C1 segment of cervical spinal cord (tissue), 14 donors: ENCODE measurements at regions not wholly inside any gene's neighbourhood (a gene's known extent, or its start where the extent isn't known, plus 50 kb on each side); places are given as distances from the start of the nearest gene placed in this dataset.

Source experiments
- DNase-seq, 14 donors: peaks; one replicate each; lab custom pipeline; 2025; lab: John Stamatoyannopoulos, UW

DNA sequence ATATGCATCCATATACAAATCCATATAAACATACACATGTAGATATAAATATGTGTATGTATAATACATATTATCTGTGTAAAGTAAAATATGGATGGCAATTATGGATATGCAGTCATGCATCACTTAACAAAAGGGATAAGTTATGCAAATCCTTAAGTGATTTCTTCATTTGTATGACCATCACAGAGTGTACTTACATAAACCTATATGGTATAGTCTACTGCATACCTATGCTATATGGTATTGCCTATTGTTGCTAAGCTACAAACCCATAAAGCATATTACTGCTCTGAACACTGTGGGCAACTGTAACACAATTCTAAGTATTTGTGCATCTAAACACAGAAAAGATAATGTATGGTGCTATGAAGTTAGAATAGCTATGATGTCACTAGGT lies 227.2 kb downstream of the SLC6A15 start:
- no peak for DNase-seq

GRCh38 chr12:84676787-84677186 lies 235.8 kb downstream of the SLC6A15 start:
- no peak for DNase-seq

DNA sequence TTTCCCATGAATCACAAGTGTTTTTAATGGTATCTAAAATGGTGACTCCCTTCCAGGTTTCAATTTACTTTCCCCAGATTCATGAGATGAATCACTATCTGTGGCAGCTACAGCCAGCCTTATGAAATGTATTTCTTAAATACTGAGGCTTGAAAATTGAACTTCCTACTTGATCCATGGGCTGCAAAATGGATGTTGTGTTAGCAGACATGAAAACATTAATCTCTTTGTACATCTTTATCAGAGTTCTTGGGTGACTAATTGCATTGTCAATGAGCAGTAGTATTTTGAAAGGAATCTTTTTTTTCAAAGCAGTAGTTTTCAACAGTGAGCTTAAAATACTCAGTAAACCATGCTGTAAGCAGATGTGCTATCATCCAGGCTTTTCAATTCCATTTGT lies 250.8 kb downstream of the SLC6A15 start:
- DNase-seq, result no peak

GRCh38 chr12:84660139-84660538 lies 252.5 kb downstream of the SLC6A15 start:
- DNase-seq, result no peak

DNA sequence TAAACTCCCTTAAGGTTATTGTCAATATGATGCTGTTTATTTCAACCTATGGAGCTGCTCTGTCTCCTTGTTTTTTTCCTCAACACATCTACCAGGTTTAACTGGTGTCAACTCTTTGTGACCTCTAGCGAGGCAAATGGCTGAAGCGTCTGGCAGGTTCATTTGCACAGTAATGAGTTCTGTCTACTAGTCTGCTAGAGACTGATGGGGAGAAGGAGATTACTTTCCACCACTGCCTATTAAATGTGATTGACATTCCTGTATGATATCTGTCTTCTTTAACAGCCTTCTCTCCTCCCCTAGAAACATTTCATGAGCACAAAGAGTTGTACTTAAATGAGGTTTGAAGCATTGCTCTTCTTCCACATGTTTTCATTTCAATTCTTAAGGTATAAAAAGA lies 253.7 kb downstream of the SLC6A15 start:
- DNase-seq, result no peak

DNA sequence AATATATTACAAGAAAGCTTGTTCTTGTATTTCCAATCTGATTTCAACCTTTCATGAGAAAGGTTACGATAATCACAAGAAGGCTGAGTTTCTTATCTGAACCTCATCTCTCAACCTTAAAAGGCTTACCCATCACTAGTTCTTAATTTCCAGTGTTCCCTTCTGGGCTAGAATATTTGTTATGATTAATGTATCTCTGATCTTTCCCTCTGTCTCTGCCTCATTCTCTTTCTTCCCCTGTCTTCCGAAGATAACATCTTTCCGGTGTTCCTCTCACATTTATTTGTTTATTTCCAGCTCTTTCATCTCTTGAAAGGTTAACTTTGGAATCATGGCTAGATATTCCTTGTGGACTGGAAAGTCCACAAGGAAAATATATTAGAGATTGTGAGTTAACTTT lies 255.9 kb downstream of the SLC6A15 start:
- DNase-seq, result no peak

GRCh38 chr12:84653482-84653881 lies 259.1 kb downstream of the SLC6A15 start:
- no peak for DNase-seq

DNA sequence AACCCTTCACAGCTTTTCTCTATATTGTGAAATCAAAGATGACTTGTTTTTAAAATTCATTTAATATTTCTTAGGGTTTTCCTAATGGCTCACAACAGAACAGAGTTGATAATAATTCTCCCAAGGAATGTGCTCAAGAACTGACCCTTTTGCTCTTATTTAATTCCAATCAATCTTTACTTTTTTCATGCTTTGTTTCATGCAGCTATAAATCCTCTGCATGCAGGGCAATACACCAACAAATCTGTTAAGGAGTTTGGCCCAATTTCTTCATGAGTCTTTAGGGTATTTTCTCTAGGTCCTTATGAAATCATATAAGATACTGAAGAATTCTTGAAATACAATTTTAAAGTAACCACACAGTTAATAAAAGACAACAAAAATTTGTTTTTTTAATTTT lies 264.2 kb downstream of the SLC6A15 start:
- no peak for DNase-seq

GRCh38 chr12:84644908-84645307 lies 267.7 kb downstream of the SLC6A15 start:
- DNase-seq, result no peak

DNA sequence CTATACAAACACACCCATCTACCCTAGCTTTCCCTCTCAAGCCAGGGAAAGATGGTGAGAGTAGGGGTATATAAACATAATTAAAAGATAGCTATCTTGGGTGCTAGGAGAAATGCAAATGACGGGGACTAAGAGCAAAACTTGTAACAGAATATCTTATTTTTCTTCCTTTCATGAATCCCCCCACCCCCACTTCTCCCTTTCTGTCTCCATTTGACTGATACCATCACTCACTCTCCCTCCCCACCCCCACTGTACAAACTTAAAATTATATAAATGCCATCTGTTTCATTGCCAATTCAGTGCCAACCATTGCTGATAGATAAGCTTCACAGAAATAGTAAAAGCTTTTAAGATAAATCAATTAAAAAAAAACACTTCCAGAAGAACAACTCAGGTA lies 268.6 kb downstream of the SLC6A15 start:
- DNase-seq, result no peak

DNA sequence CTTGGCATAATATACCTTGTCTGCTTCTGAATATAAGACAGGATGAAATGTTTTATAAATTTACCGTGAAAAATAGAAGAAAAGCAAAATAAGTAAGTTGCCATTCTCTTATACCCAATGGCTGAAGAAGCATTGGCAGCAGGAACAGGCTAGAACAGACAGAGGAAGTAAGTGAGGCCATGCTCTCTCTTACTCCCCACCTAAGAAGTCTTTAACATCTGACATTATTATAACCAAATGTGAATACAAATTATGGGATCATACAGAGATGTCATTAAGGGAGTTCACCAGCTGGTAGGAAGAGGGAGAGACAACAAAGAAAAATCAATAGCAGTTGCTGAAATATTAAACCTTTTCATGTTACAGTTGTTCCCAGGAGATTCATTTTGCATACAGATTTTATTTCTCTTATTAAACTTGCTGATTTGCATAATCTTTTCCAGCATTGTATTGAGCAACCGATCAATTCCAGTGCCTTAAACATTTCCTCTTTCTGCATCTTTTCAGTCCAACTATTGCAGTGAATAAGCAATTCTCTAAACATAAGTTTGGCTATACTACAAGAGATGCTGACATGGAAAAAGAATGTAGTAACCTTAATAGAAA lies 270.6 kb downstream of the SLC6A15 start:
- no peak for DNase-seq

DNA sequence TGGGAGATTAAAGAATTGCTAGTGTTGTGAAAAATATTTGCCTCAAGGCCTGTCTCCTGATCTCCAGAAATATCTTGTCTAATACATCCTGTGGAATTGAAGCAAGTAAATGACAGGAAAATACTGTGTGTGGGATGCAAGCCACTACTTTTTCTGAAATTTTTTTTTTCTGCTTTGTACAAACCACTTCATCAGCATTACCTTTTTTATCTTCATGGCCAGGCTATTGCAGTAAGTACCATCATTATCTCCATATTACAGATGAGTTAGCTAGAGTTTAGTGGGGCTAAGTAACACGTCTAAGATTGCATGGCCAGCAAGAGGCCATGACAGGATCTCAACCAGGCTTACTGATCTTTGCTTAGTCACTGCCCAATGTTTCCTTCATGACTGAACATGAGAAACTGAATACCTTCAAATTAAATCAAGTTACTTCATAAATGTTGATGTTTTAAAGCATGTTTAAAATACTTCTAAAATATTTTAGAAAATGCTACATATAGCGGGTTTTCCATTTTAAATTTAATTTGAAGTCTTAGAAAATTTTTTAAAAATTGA lies 273.7 kb downstream of the SLC6A15 start:
- DNase-seq, result no peak

- no peak for DNase-seq
These were observed 274.7 kb downstream of the SLC6A15 start for GRCh38 chr12:84637926-84638325.

DNA sequence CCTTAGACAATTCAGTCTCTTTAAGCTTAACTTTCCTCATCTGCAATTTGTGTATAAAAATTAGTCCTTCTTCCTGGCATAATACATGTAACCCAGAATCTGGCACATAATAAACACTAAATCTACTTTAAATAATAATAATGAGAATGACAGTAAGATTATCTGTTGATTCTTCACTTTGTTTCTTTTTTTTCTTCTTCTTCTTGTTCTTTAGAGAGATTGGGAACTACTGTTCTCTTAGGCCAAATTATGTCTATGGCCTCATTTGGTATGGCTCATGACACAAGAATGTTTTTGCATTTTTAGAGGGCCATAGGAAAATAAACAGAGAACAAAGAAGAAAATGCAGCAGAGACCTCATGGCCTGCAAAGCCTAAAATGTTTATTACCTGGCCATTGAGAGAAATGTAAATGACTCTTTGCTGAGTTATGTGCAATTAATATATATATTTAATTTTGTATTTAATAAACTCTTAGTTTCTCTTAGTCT lies 275.8 kb downstream of the SLC6A15 start:
- no peak for DNase-seq

DNA sequence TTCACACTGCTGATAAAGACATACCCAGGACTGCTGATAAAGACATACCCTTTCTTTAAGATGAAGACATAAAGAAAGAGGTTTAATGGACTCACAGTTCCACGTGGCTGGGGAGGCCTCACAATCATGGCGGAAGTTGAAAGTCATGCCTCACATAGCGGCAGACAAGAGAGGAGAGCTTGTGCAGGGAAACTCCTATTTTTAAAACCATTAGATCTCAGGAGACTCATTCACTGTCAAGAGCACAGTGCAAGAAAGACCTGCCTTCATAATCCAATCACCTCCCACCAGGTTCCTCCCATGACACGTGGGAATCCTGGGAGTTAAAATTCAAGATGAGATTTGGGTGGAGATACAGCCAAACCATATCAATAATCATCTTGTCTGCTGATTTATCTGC lies 278.1 kb downstream of the SLC6A15 start:
- DNase-seq, result no peak

- DNase-seq, result no peak
These were observed 280.0 kb downstream of the SLC6A15 start for GRCh38 chr12:84632556-84632955.

- DNase-seq, result no peak
These were observed 281.6 kb downstream of the SLC6A15 start for GRCh38 chr12:84631020-84631419.

GRCh38 chr12:84627593-84627992 lies 285.0 kb downstream of the SLC6A15 start:
- DNase-seq, result no peak

- no peak for DNase-seq
These were observed 288.0 kb downstream of the SLC6A15 start for GRCh38 chr12:84624601-84625000.

GRCh38 chr12:84619053-84619571 lies 293.5 kb downstream of the SLC6A15 start:
- no peak for DNase-seq

- DNase-seq, result no peak
These were observed 305.3 kb downstream of the SLC6A15 start for GRCh38 chr12:84607170-84607819.

- no peak for DNase-seq
These were observed 306.6 kb downstream of the SLC6A15 start for GRCh38 chr12:84605983-84606382.

DNA sequence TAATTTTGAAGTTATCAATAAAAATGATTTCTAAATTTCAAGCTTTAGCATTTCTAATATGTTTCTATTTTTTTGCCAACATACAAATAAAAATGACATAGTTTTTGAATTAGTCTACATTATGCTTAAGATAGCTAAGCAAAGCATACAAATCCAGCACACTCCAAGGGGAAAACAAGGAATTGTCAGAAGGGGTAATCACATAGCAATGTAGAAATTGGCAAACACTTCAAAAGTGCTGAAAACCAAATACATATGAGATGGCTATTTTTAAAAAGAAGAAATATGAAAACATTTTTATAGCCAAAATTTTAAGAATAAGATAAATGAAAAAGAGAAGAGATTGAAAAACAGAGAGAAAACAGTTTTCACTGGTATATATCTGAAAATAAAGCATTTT lies 308.0 kb downstream of the SLC6A15 start:
- no peak for DNase-seq
